ENCODE measurements at regions not wholly inside any gene's neighbourhood (a gene's known extent, or its start where the extent isn't known, plus 50 kb on each side); places are given as distances from the start of the nearest gene placed in this dataset.

DNA sequence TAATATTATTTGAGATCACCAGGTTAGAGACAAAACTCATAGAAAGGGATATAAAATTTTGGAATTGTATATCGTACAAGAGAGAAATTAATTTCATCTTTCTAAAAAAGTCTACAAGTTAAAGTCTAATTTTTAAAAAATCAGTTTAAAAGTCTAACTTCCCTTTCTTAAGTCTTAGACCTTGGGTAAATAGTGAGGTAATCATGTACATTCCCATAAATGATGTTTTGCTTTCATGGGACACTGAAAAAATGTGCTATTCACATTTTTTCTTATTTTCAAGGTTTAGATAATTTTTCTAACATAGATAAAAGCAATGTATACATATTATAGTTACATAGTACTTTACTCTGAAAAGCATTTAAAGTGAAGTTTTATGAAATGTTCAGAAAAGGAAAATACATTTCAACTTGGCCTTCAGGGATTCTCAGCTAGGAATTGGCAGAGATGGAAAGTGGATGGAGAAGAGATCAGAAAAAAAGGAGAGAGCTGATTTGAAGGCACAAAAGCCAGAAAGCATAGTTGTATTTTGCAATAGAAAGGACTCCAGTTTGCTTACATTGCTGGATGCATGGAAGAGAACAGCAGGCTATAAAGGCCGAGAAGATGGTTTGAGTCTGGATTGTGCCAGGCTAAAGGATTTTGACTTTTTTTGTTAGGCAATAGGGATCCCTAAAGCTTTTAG lies 194.0 kb downstream of the CASP12 start:
- TF ChIP-seq, protein P1, sequence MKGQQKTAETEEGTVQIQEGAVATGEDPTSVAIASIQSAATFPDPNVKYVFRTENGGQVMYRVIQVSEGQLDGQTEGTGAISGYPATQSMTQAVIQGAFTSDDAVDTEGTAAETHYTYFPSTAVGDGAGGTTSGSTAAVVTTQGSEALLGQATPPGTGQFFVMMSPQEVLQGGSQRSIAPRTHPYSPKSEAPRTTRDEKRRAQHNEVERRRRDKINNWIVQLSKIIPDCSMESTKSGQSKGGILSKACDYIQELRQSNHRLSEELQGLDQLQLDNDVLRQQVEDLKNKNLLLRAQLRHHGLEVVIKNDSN (IDR thresholded peaks at IDR 0.05) = no peak
- TF ChIP-seq EP300 (IDR thresholded peaks at IDR 0.05; ENCODE audit: borderline replicate concordance) (no peak), TCF12 (IDR thresholded peaks at IDR 0.05; ENCODE audit: low read depth) (no peak), TAF1 (IDR thresholded peaks at IDR 0.05; ENCODE audit: low read depth) (no peak), YY1 (IDR thresholded peaks at IDR 0.05; ENCODE audit: low read depth) (no peak), ZBTB7A (IDR thresholded peaks at IDR 0.05; ENCODE audit: low read depth) (no peak), RAD21 (IDR thresholded peaks at IDR 0.05; ENCODE audit: low read depth) (no peak), CEBPB (IDR thresholded peaks at IDR 0.05) (no peak), TEAD4 (IDR thresholded peaks at IDR 0.05) (no peak), CREB1 (IDR thresholded peaks at IDR 0.05; ENCODE audit: low read depth) (no peak)
- TF ChIP-seq, protein P2, sequence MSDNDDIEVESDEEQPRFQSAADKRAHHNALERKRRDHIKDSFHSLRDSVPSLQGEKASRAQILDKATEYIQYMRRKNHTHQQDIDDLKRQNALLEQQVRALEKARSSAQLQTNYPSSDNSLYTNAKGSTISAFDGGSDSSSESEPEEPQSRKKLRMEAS (IDR thresholded peaks at IDR 0.05) = no peak
- TF ChIP-seq, protein P3, sequence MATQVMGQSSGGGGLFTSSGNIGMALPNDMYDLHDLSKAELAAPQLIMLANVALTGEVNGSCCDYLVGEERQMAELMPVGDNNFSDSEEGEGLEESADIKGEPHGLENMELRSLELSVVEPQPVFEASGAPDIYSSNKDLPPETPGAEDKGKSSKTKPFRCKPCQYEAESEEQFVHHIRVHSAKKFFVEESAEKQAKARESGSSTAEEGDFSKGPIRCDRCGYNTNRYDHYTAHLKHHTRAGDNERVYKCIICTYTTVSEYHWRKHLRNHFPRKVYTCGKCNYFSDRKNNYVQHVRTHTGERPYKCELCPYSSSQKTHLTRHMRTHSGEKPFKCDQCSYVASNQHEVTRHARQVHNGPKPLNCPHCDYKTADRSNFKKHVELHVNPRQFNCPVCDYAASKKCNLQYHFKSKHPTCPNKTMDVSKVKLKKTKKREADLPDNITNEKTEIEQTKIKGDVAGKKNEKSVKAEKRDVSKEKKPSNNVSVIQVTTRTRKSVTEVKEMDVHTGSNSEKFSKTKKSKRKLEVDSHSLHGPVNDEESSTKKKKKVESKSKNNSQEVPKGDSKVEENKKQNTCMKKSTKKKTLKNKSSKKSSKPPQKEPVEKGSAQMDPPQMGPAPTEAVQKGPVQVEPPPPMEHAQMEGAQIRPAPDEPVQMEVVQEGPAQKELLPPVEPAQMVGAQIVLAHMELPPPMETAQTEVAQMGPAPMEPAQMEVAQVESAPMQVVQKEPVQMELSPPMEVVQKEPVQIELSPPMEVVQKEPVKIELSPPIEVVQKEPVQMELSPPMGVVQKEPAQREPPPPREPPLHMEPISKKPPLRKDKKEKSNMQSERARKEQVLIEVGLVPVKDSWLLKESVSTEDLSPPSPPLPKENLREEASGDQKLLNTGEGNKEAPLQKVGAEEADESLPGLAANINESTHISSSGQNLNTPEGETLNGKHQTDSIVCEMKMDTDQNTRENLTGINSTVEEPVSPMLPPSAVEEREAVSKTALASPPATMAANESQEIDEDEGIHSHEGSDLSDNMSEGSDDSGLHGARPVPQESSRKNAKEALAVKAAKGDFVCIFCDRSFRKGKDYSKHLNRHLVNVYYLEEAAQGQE (IDR thresholded peaks at IDR 0.05; ENCODE audit: low read depth) = no peak
